Caco-2 (cell line): ENCODE measurements at regions not wholly inside any gene's neighbourhood (a gene's known extent, or its start where the extent isn't known, plus 50 kb on each side); places are given as distances from the start of the nearest gene placed in this dataset.
"Not testable (repeated sequence)": the region's sequence is repeated elsewhere in the genome, so short reads cannot be mapped to it uniquely, and the experiment has no call there.

Experiments
- BruUV-seq: library from RNA; stranded (reverse); fragments of 400-500 nt; replicated peaks from 2 replicates; lab custom pipeline; 2021; lab: Mats Ljungman, UMichigan
- CTCF ChIA-PET: fragments of 300-600 bp; sonication (Branson Sonifier 250); formaldehyde crosslinking; loops from one replicate; lab custom pipeline; 2022; ENCODE audit warnings: antibody characterized with exemption; lab: Charles Lee
- POLR2A ChIA-PET: fragments of 300-600 bp; sonication (Branson Sonifier 250); formaldehyde crosslinking; loops from one replicate; lab custom pipeline; 2022; ENCODE audit warnings: antibody characterized with exemption; lab: Charles Lee
- DNase-seq, 2 experiments: peaks; one replicate each; pipeline versions ENCODE4 v3.0.0 to v3.0.0-alpha.2; 2020 to 2022
- H3K27me3 ChIP-seq: replicated peaks from 2 replicates; pipeline ENCODE4 v1.6.0; 2011; ENCODE audit warnings: low read length; ENCODE audit not compliant: control insufficient read depth, insufficient read depth
- H3K36me3 ChIP-seq: 2 replicates; pipeline ENCODE4 v1.5.1; 2011; ENCODE audit warnings: low read length; ENCODE audit not compliant: control insufficient read depth, insufficient read depth
- H3K4me1 ChIP-seq: fragments of 250-450 bp; sonication (Bioruptor Pico); 2 replicates; pipeline ENCODE4 v1.5.1; 2020; ENCODE audit warnings: mild to moderate bottlenecking
- H3K4me3 ChIP-seq: 2 replicates; pipeline ENCODE4 v1.5.1; 2011; ENCODE audit warnings: low read depth, mild to moderate bottlenecking, control low read depth, low read length
- H3K9me3 ChIP-seq: fragments of 250-450 bp; sonication (Bioruptor Pico); 2 replicates; pipeline ENCODE4 v1.5.1; 2020; ENCODE audit warnings: mild to moderate bottlenecking, moderate library complexity
- H3K27ac Mint-ChIP-seq: one replicate; pipeline ENCODE4 v1.8.0; 2022; ENCODE audit warnings: mixed read lengths; ENCODE audit not compliant: unreplicated experiment
- H3K27me3 Mint-ChIP-seq: one replicate; pipeline ENCODE4 v1.8.0; 2022; ENCODE audit warnings: mixed read lengths; ENCODE audit not compliant: insufficient read depth, unreplicated experiment
- H3K36me3 Mint-ChIP-seq: one replicate; pipeline ENCODE4 v1.8.0; 2022; ENCODE audit warnings: mild to moderate bottlenecking, mixed read lengths; ENCODE audit not compliant: insufficient read depth, unreplicated experiment
- H3K4me1 Mint-ChIP-seq: one replicate; pipeline ENCODE4 v1.8.0; 2022; ENCODE audit warnings: low read depth, mixed read lengths; ENCODE audit not compliant: unreplicated experiment
- H3K4me3 Mint-ChIP-seq: one replicate; pipeline ENCODE4 v1.8.0; 2022; ENCODE audit warnings: mild to moderate bottlenecking, moderate library complexity, mixed read lengths; ENCODE audit not compliant: unreplicated experiment
- H3K9me3 Mint-ChIP-seq: one replicate; pipeline ENCODE4 v1.8.0; 2022; ENCODE audit warnings: mixed read lengths; ENCODE audit not compliant: unreplicated experiment
- CTCF ChIP-seq, 2 experiments: fragments of 200-600 bp in 1 of 2; IDR thresholded peaks; 1 replicate in 1 of 2; 2 replicates in 1 of 2; pipeline versions ENCODE4 v1.5.1 to v1.8.0; 2011 to 2022; ENCODE audit warnings: antibody characterized with exemption in 1 of 2, control low read depth in 1 of 2, inconsistent platforms in 1 of 2, low read depth in 1 of 2, low read length in 1 of 2, mild to moderate bottlenecking in 1 of 2, moderate library complexity in 1 of 2; ENCODE audit not compliant: insufficient read depth in 1 of 2, severe bottlenecking in 1 of 2, unreplicated experiment in 1 of 2
- intact Hi-C: fragments of 100-400 bp; cut with micrococcal nuclease; formaldehyde crosslinking; loops from one replicate; pipeline ENCODE4 v1.10.0; 2022; ENCODE audit not compliant: unreplicated experiment

GRCh38 chr3:81186412-81186811 is 575.0 kb downstream of the GBE1 start:
- POLR2A ChIA-PET, result no interaction called here
- Histone ChIP-seq H3K4me1 (no peaks in the 10 kb centered on the region), H3K4me3 (no peak overlapping the region), H3K27me3 (no peaks in the 10 kb centered on the region), H3K9me3 (no peaks in the 10 kb centered on the region), H3K36me3 (no peaks in the 10 kb centered on the region)
- BruUV-seq, result no TSS peak
- intact Hi-C loops, result no loop called here
- no peak for DNase-seq
- Mint-ChIP-seq H3K4me1 (no peaks in the 10 kb centered on the region), H3K27me3 (no peaks in the 10 kb centered on the region), H3K4me3 (no peak overlapping the region), H3K9me3 (peaks cover 18% of the 10 kb centered on the region), H3K36me3 (no peaks in the 10 kb centered on the region), H3K27ac (no peak overlapping the region)
- CTCF ChIA-PET, result no interaction called here
- TF ChIP-seq CTCF (IDR thresholded peaks at IDR 0.05; ENCODE audit: insufficient read depth in 1 of 2, low read depth in 1 of 2, low read length in 1 of 2, severe bottlenecking in 1 of 2, unreplicated experiment in 1 of 2), result no peak

- POLR2A ChIA-PET, H3K27me3 Mint-ChIP-seq, CTCF ChIA-PET, H3K27me3 ChIP-seq, H3K4me1 Mint-ChIP-seq, H3K4me3 ChIP-seq, H3K36me3 Mint-ChIP-seq, H3K4me1 ChIP-seq, H3K4me3 Mint-ChIP-seq, intact Hi-C loops, H3K36me3 ChIP-seq, BruUV-seq, H3K27ac Mint-ChIP-seq, H3K9me3 ChIP-seq, DNase-seq: not testable (repeated sequence)
- H3K9me3 Mint-ChIP-seq, result peaks cover 22% of the 10 kb centered on the region
Measured at GRCh38 chr3:81182086-81182875, 579.2 kb downstream of the GBE1 start.

- Mint-ChIP-seq H3K27me3 (no peaks in the 10 kb centered on the region), H3K36me3 (no peaks in the 10 kb centered on the region), H3K9me3 (no peaks in the 10 kb centered on the region), H3K27ac (no peak overlapping the region), H3K4me3 (no peak overlapping the region), H3K4me1 (peaks cover 9% of the 10 kb centered on the region)
- Histone ChIP-seq H3K4me3 (no peak overlapping the region), H3K9me3 (no peaks in the 10 kb centered on the region), H3K4me1 (peaks cover 9% of the 10 kb centered on the region; the same call in 1 of the 2 replicates), H3K36me3 (no peaks in the 10 kb centered on the region), H3K27me3 (no peaks in the 10 kb centered on the region)
- POLR2A ChIA-PET, result no interaction called here
- no TSS peak for BruUV-seq
- TF ChIP-seq CTCF (IDR thresholded peaks at IDR 0.05; ENCODE audit: insufficient read depth in 1 of 2, low read depth in 1 of 2, low read length in 1 of 2, severe bottlenecking in 1 of 2, unreplicated experiment in 1 of 2), result peak in 1 of 2 experiments; percentile 13
- DNase-seq, result peak in 1 of 2 experiments; percentile 11
- CTCF ChIA-PET, result no interaction called here
- intact Hi-C loops, result loop anchor here (1.0 to 5.0 kb wide), 3 partner anchors 181 to 567 kb away; no protein-coding TSS in a partner anchor
Measured at GRCh38 chr3:81173514-81173913, 587.9 kb downstream of the GBE1 start.
